ENCODE measurements at regions not wholly inside any gene's neighbourhood (a gene's known extent, or its start where the extent isn't known, plus 50 kb on each side); places are given as distances from the start of the nearest gene placed in this dataset.

GRCh38 chr2:45134014-45134413, 124.8 kb upstream of the SIX2 start:
- DNase-seq: no peak

- no peak for DNase-seq
These were observed 123.3 kb upstream of the SIX2 start for GRCh38 chr2:45132551-45132950.

GRCh38 chr2:45131587-45131986, 122.3 kb upstream of the SIX2 start:
- no peak for DNase-seq

GRCh38 chr2:45130736-45131135, 121.5 kb upstream of the SIX2 start:
- no peak for DNase-seq

- no peak for DNase-seq
These were observed 119.3 kb upstream of the SIX2 start for GRCh38 chr2:45128580-45128997.

GRCh38 chr2:45127891-45128290, 118.6 kb upstream of the SIX2 start:
- DNase-seq: no peak

- DNase-seq: no peak
These were observed 118.1 kb upstream of the SIX2 start for GRCh38 chr2:45127321-45127720.

GRCh38 chr2:45125232-45125631, 116.0 kb upstream of the SIX2 start:
- DNase-seq: no peak

- no peak for DNase-seq
These were observed 115.2 kb upstream of the SIX2 start for GRCh38 chr2:45124456-45124855.

- no peak for DNase-seq
These were observed 114.4 kb upstream of the SIX2 start for GRCh38 chr2:45123521-45124191.

GRCh38 chr2:45123065-45123464, 113.8 kb upstream of the SIX2 start:
- no peak for DNase-seq

GRCh38 chr2:45121236-45121927, 112.1 kb upstream of the SIX2 start:
- DNase-seq: no peak

GRCh38 chr2:45120546-45120945, 111.3 kb upstream of the SIX2 start:
- no peak for DNase-seq

GRCh38 chr2:45119855-45120254, 110.6 kb upstream of the SIX2 start:
- DNase-seq: no peak

GRCh38 chr2:45119038-45119437, 109.8 kb upstream of the SIX2 start:
- DNase-seq: no peak

GRCh38 chr2:45117383-45117782, 108.1 kb upstream of the SIX2 start:
- no peak for DNase-seq

GRCh38 chr2:45115181-45115580, 105.9 kb upstream of the SIX2 start:
- DNase-seq: no peak

GRCh38 chr2:45114221-45114955, 105.1 kb upstream of the SIX2 start:
- DNase-seq: no peak

GRCh38 chr2:45112750-45113149, 103.5 kb upstream of the SIX2 start:
- no peak for DNase-seq

- no peak for DNase-seq
These were observed 95.9 kb upstream of the SIX2 start for GRCh38 chr2:45105050-45105582.

- no peak for DNase-seq
These were observed 95.2 kb upstream of the SIX2 start for GRCh38 chr2:45104429-45104828.

GRCh38 chr2:45103351-45104345, 94.4 kb upstream of the SIX2 start:
- DNase-seq: no peak

Data from NCI-H526 treated with DMSO at 0.1 percent for 48 hours (cell line).